Neural cell (in vitro differentiated cells): ENCODE measurements at regions not wholly inside any gene's neighbourhood (a gene's known extent, or its start where the extent isn't known, plus 50 kb on each side); places are given as distances from the start of the nearest gene placed in this dataset.

Experiments
- small RNA-seq, 3 experiments: library from RNA; depleted of rRNA; stranded (forward); fragments of <200 nt; gene quantifications; one replicate each; pipeline ENCODE3, GENCODE V24; 2012

Small RNA genes lying in the stretch of these regions (small RNA-seq; reads per million reads assigned to genes)
- gene MTCO1P35 (0 reads per million in 3 experiments), gene MTND6P6 (0 reads per million in 3 experiments), gene RF00019 (0 to 1.2 (median 0) reads per million in 3 experiments), gene RNU6-1308P (0 reads per million in 3 experiments)
